ENCODE measurements at regions not wholly inside any gene's neighbourhood (a gene's known extent, or its start where the extent isn't known, plus 50 kb on each side); places are given as distances from the start of the nearest gene placed in this dataset.

GRCh38 chr11:70504246-70505020, 106.1 kb downstream of the CTTN start:
- no peaks in the 10 kb centered on the region for H3K9me3 ChIP-seq (ENCODE audit: low read depth)
- no peak overlapping the region for H3K27ac ChIP-seq
- no peak overlapping the region for H2AFZ ChIP-seq (replicated peaks)
- Mint-ChIP-seq H3K9me3 (no peaks in the 10 kb centered on the region), H3K27me3 (ENCODE audit: insufficient read depth, low read depth) (peaks cover 6% of the 10 kb centered on the region), H3K4me1 (peaks cover 55% of the 10 kb centered on the region), H3K36me3 (no peaks in the 10 kb centered on the region), H3K27ac (peak overlapping the region; percentile 19), H3K4me3 (no peak overlapping the region)
- no peaks in the 10 kb centered on the region for H3K36me3 ChIP-seq
- no peak for TF ChIP-seq EZH2 (IDR thresholded peaks at IDR 0.05)
- no peak for TF ChIP-seq CTCF (IDR thresholded peaks at IDR 0.05)
- TF ChIP-seq EZH2phosphoT487 (IDR thresholded peaks at IDR 0.05) = no peak
- DNase-seq (ENCODE audit: low spot score) = no peak
- H3K27me3 ChIP-seq = no peaks in the 10 kb centered on the region
- no peak overlapping the region for H3K4me3 ChIP-seq
- no peaks in the 10 kb centered on the region for H3F3A ChIP-seq (ENCODE audit: low read depth)
- H3K4me1 ChIP-seq = peaks cover 37% of the 10 kb centered on the region
- no peak overlapping the region for H3K9ac ChIP-seq
- H4K20me1 ChIP-seq (ENCODE audit: low read depth) = peaks cover 12% of the 10 kb centered on the region
- no peaks in the 10 kb centered on the region for H3K79me2 ChIP-seq (ENCODE audit: low read depth)
- no peak overlapping the region for H3K4me2 ChIP-seq

GRCh38 chr11:70505331-70505731, 107.0 kb downstream of the CTTN start:
- Histone ChIP-seq H3K4me2 (no peak overlapping the region), H3K79me2 (ENCODE audit: low read depth) (no peaks in the 10 kb centered on the region), H3K9me3 (ENCODE audit: low read depth) (no peaks in the 10 kb centered on the region), H4K20me1 (ENCODE audit: low read depth) (peaks cover 12% of the 10 kb centered on the region), H3K36me3 (no peaks in the 10 kb centered on the region), H2AFZ (replicated peaks) (no peak overlapping the region), H3K4me1 (peaks cover 37% of the 10 kb centered on the region), H3K27ac (no peak overlapping the region), H3K27me3 (no peaks in the 10 kb centered on the region), H3F3A (ENCODE audit: low read depth) (no peaks in the 10 kb centered on the region), H3K4me3 (no peak overlapping the region), H3K9ac (no peak overlapping the region)
- TF ChIP-seq EZH2phosphoT487 (IDR thresholded peaks at IDR 0.05) (no peak), EZH2 (IDR thresholded peaks at IDR 0.05) (no peak), CTCF (IDR thresholded peaks at IDR 0.05) (no peak)
- Mint-ChIP-seq H3K4me3 (no peak overlapping the region), H3K9me3 (no peaks in the 10 kb centered on the region), H3K27me3 (ENCODE audit: insufficient read depth, low read depth) (no peaks in the 10 kb centered on the region), H3K36me3 (no peaks in the 10 kb centered on the region), H3K4me1 (peaks cover 54% of the 10 kb centered on the region), H3K27ac (peak overlapping the region; percentile 12)
- DNase-seq (ENCODE audit: low spot score) = no peak

GRCh38 chr11:70505761-70506657, 107.7 kb downstream of the CTTN start:
- Histone ChIP-seq H3K4me3 (no peak overlapping the region), H3K9me3 (ENCODE audit: low read depth) (no peaks in the 10 kb centered on the region), H3K79me2 (ENCODE audit: low read depth) (no peaks in the 10 kb centered on the region), H4K20me1 (ENCODE audit: low read depth) (peaks cover 12% of the 10 kb centered on the region), H3K27me3 (no peaks in the 10 kb centered on the region), H3K36me3 (no peaks in the 10 kb centered on the region), H3K9ac (no peak overlapping the region), H3K27ac (no peak overlapping the region), H2AFZ (replicated peaks) (no peak overlapping the region), H3F3A (ENCODE audit: low read depth) (no peaks in the 10 kb centered on the region), H3K4me2 (no peak overlapping the region), H3K4me1 (peaks cover 33% of the 10 kb centered on the region)
- Mint-ChIP-seq H3K4me1 (peaks cover 51% of the 10 kb centered on the region), H3K9me3 (peaks cover 4% of the 10 kb centered on the region), H3K27me3 (ENCODE audit: insufficient read depth, low read depth) (no peaks in the 10 kb centered on the region), H3K36me3 (no peaks in the 10 kb centered on the region), H3K27ac (no peak overlapping the region), H3K4me3 (no peak overlapping the region)
- no peak for DNase-seq (ENCODE audit: low spot score)
- no peak for TF ChIP-seq CTCF (IDR thresholded peaks at IDR 0.05)
- no peak for TF ChIP-seq EZH2phosphoT487 (IDR thresholded peaks at IDR 0.05)
- no peak for TF ChIP-seq EZH2 (IDR thresholded peaks at IDR 0.05)

Data from neural progenitor cell (in vitro differentiated cells).